HEK293T (cell line): ENCODE measurements at regions not wholly inside any gene's neighbourhood (a gene's known extent, or its start where the extent isn't known, plus 50 kb on each side); places are given as distances from the start of the nearest gene placed in this dataset.

Experiments used
- ARNT ChIP-seq: fragments of 450-650 bp; IDR thresholded peaks from 2 replicates; pipeline ENCODE4 v1.6.1; 2017; ENCODE audit warnings: mild to moderate bottlenecking
- BHLHE40 ChIP-seq: fragments of 450-650 bp; IDR thresholded peaks from 2 replicates; pipeline ENCODE4 v1.6.1; 2016; ENCODE audit warnings: mild to moderate bottlenecking, moderate library complexity, borderline replicate concordance
- CTBP1 ChIP-seq: fragments of 450-650 bp; IDR thresholded peaks from 2 replicates; pipeline ENCODE4 v1.6.1; 2016; ENCODE audit warnings: borderline replicate concordance
- FOXK2 ChIP-seq: fragments of 450-650 bp; IDR thresholded peaks from 2 replicates; pipeline ENCODE4 v1.6.1; 2016; ENCODE audit warnings: mild to moderate bottlenecking
- FOXM1 ChIP-seq: fragments of 450-650 bp; IDR thresholded peaks from 2 replicates; pipeline ENCODE4 v1.6.1; 2017; ENCODE audit warnings: mild to moderate bottlenecking, borderline replicate concordance
- NFRKB ChIP-seq: fragments of 450-650 bp; IDR thresholded peaks from 2 replicates; pipeline ENCODE4 v1.6.1; 2016; ENCODE audit warnings: mild to moderate bottlenecking, moderate library complexity
- PKNOX1 ChIP-seq: fragments of 450-650 bp; IDR thresholded peaks from 2 replicates; pipeline ENCODE4 v1.6.1; 2016
- ZNF384 ChIP-seq: fragments of 450-650 bp; IDR thresholded peaks from 2 replicates; pipeline ENCODE4 v1.6.1; 2016

GRCh38 chr1:57966340-57966739, 542.5 kb upstream of the DAB1 start:
- TF ChIP-seq FOXM1 (no peak), NFRKB (no peak), FOXK2 (no peak), CTBP1 (no peak), BHLHE40 (no peak), ARNT (no peak), ZNF384 (no peak), PKNOX1 (no peak)
